Trophoblast cell (in vitro differentiated cells and primary cell): ENCODE measurements at regions not wholly inside any gene's neighbourhood (a gene's known extent, or its start where the extent isn't known, plus 50 kb on each side); places are given as distances from the start of the nearest gene placed in this dataset.
A peak's percentile ranks its signal among the peaks of the same experiment; 100 is the strongest.

Experiments used
- DNase-seq, 2 donors: peaks; one replicate each; pipeline ENCODE4 v3.0.0-alpha.2; 2016
- H2AFZ ChIP-seq: 2 replicates; pipeline ENCODE4 v1.6.1; 2013; ENCODE audit warnings: low read length, moderate library complexity, mild to moderate bottlenecking; ENCODE audit not compliant: insufficient read depth, poor library complexity
- H2AK5ac ChIP-seq: 2 replicates; pipeline ENCODE4 v1.6.1; 2013; ENCODE audit warnings: mild to moderate bottlenecking, low read length
- H2BK120ac ChIP-seq: 2 replicates; pipeline ENCODE4 v1.6.1; 2013; ENCODE audit warnings: low read length, mild to moderate bottlenecking, moderate library complexity; ENCODE audit not compliant: insufficient read depth, poor library complexity
- H2BK12ac ChIP-seq: 2 replicates; pipeline ENCODE4 v1.6.1; 2013; ENCODE audit warnings: mild to moderate bottlenecking, low read length, moderate library complexity
- H2BK5ac ChIP-seq: 2 replicates; pipeline ENCODE4 v1.6.1; 2013; ENCODE audit warnings: low read length, low read depth, moderate library complexity, mild to moderate bottlenecking; ENCODE audit not compliant: poor library complexity
- H3K14ac ChIP-seq: 2 replicates; pipeline ENCODE4 v1.6.1; 2013; ENCODE audit warnings: mild to moderate bottlenecking, low read length
- H3K18ac ChIP-seq: 2 replicates; pipeline ENCODE4 v1.6.1; 2013; ENCODE audit warnings: mild to moderate bottlenecking, low read length
- H3K23ac ChIP-seq: 2 replicates; pipeline ENCODE4 v1.6.1; 2013; ENCODE audit warnings: low read length
- H3K27ac ChIP-seq: 2 replicates; pipeline ENCODE4 v1.5.1; 2013; ENCODE audit warnings: low read depth, mild to moderate bottlenecking, inconsistent platforms, low read length, moderate library complexity
- H3K27me3 ChIP-seq: 2 replicates; pipeline ENCODE4 v1.6.1; 2013; ENCODE audit warnings: inconsistent platforms, mild to moderate bottlenecking, low read length, moderate library complexity; ENCODE audit not compliant: insufficient read depth
- H3K36me3 ChIP-seq, 2 experiments: 1 replicate in 1 of 2; 2 replicates in 1 of 2; pipeline ENCODE4 v1.6.1; 2013; ENCODE audit warnings: low read length in 2 of 2, mild to moderate bottlenecking in 2 of 2, moderate library complexity in 1 of 2; ENCODE audit not compliant: insufficient read depth in 2 of 2, control insufficient read depth in 1 of 2
- H3K4ac ChIP-seq: 2 replicates; pipeline ENCODE4 v1.6.1; 2013; ENCODE audit warnings: low read depth, mild to moderate bottlenecking, low read length, moderate library complexity
- H3K4me1 ChIP-seq, 2 experiments: 1 replicate in 1 of 2; 2 replicates in 1 of 2; pipeline ENCODE4 v1.6.1; 2013; ENCODE audit warnings: low read length in 2 of 2, mild to moderate bottlenecking in 2 of 2, moderate library complexity in 1 of 2; ENCODE audit not compliant: insufficient read depth in 2 of 2, control insufficient read depth in 1 of 2
- H3K4me2 ChIP-seq: 2 replicates; pipeline ENCODE4 v1.6.1; 2013; ENCODE audit warnings: inconsistent platforms, mild to moderate bottlenecking, low read length, moderate library complexity
- H3K4me3 ChIP-seq: 2 replicates; pipeline ENCODE4 v1.5.1; 2013; ENCODE audit warnings: mild to moderate bottlenecking, low read depth, low read length, inconsistent platforms
- H3K79me1 ChIP-seq: one replicate; pipeline ENCODE4 v1.6.1; 2013; ENCODE audit warnings: low read length
- H3K79me2 ChIP-seq: 2 replicates; pipeline ENCODE4 v1.6.1; 2013; ENCODE audit warnings: low read length, mild to moderate bottlenecking; ENCODE audit not compliant: control insufficient read depth, insufficient read depth, poor library complexity
- H3K9ac ChIP-seq: 2 replicates; pipeline ENCODE4 v1.6.1; 2013; ENCODE audit warnings: mild to moderate bottlenecking, low read length
- H3K9me3 ChIP-seq: 2 replicates; pipeline ENCODE4 v1.6.1; 2013; ENCODE audit warnings: low read depth, mild to moderate bottlenecking, control low read depth, inconsistent platforms, low read length; ENCODE audit not compliant: insufficient read depth
- H4K12ac ChIP-seq: 2 replicates; pipeline ENCODE4 v1.6.1; 2013; ENCODE audit warnings: low read depth, mild to moderate bottlenecking, low read length, moderate library complexity
- H4K8ac ChIP-seq: 2 replicates; pipeline ENCODE4 v1.6.1; 2013; ENCODE audit warnings: low read depth, mild to moderate bottlenecking, low read length, moderate library complexity
- H4K91ac ChIP-seq: one replicate; pipeline ENCODE4 v1.6.1; 2013; ENCODE audit warnings: low read depth, mild to moderate bottlenecking, low read length, moderate library complexity
- WGBS: extraction: QIAGEN DNeasy Blood & Tissue Kit; methylation state at CpG from one replicate; pipeline ENCODE4 v1.1.7; 2013; ENCODE audit warnings: missing lambda C conversion rate; ENCODE audit not compliant: insufficient read length, insufficient coverage; ENCODE audit errors: extremely low coverage; 5-methylcytosine and 5-hydroxymethylcytosine counted together

- DNase-seq, result no peak
- no peaks in the 10 kb centered on the region for H3K9me3 ChIP-seq
- H3K4ac ChIP-seq, result no peak overlapping the region
- no peak overlapping the region for H4K91ac ChIP-seq
- H2BK12ac ChIP-seq, result no peak overlapping the region
- no peak overlapping the region for H2AK5ac ChIP-seq
- no peak overlapping the region for H3K18ac ChIP-seq
- no peak overlapping the region for H3K14ac ChIP-seq
- no peaks in the 10 kb centered on the region for H3K79me2 ChIP-seq
- no peaks in the 10 kb centered on the region for H3K4me1 ChIP-seq
- no peak overlapping the region for H4K12ac ChIP-seq
- no CpG with 5 or more reads among the region's 6 CpGs for WGBS
- no peak overlapping the region for H3K23ac ChIP-seq
- H4K8ac ChIP-seq, result no peak overlapping the region
- H3K27ac ChIP-seq, result no peak overlapping the region
- no peaks in the 10 kb centered on the region for H3K27me3 ChIP-seq
- H2AFZ ChIP-seq, result no peak overlapping the region
- H3K4me3 ChIP-seq, result no peak overlapping the region
- H3K36me3 ChIP-seq, result no peaks in the 10 kb centered on the region
- H2BK120ac ChIP-seq, result no peak overlapping the region
- no peak overlapping the region for H3K9ac ChIP-seq
- no peak overlapping the region for H3K4me2 ChIP-seq
- H2BK5ac ChIP-seq, result no peak overlapping the region
- no peaks in the 10 kb centered on the region for H3K79me1 ChIP-seq
These were observed 1191.9 kb downstream of the NSUN3 start for GRCh38 chr3:95254758-95255157.

GRCh38 chr3:95265129-95265528, 1202.3 kb downstream of the NSUN3 start:
- H3K18ac ChIP-seq, result no peak overlapping the region
- H3K9ac ChIP-seq, result no peak overlapping the region
- H3K27ac ChIP-seq, result no peak overlapping the region
- H3K4me3 ChIP-seq, result no peak overlapping the region
- H3K4ac ChIP-seq, result no peak overlapping the region
- DNase-seq, result peak in 1 of 2 donors; percentile 39
- no peaks in the 10 kb centered on the region for H3K79me1 ChIP-seq
- H2BK12ac ChIP-seq, result no peak overlapping the region
- H3K36me3 ChIP-seq, result no peaks in the 10 kb centered on the region
- H4K12ac ChIP-seq, result no peak overlapping the region
- H3K4me2 ChIP-seq, result no peak overlapping the region
- H4K91ac ChIP-seq, result no peak overlapping the region
- no peaks in the 10 kb centered on the region for H3K4me1 ChIP-seq
- no peak overlapping the region for H4K8ac ChIP-seq
- H2BK120ac ChIP-seq, result no peak overlapping the region
- no peaks in the 10 kb centered on the region for H3K27me3 ChIP-seq
- no peak overlapping the region for H2BK5ac ChIP-seq
- no peaks in the 10 kb centered on the region for H3K79me2 ChIP-seq
- H3K23ac ChIP-seq, result no peak overlapping the region
- H3K9me3 ChIP-seq, result no peaks in the 10 kb centered on the region
- H2AFZ ChIP-seq, result no peak overlapping the region
- WGBS, result no CpG with 5 or more reads among the region's 3 CpGs
- H2AK5ac ChIP-seq, result no peak overlapping the region
- H3K14ac ChIP-seq, result no peak overlapping the region

GRCh38 chr3:95271395-95271794, 1208.5 kb downstream of the NSUN3 start:
- H2AFZ ChIP-seq, result no peak overlapping the region
- DNase-seq, result no peak
- no peaks in the 10 kb centered on the region for H3K9me3 ChIP-seq
- H3K79me2 ChIP-seq, result no peaks in the 10 kb centered on the region
- no peak overlapping the region for H3K23ac ChIP-seq
- WGBS, result no CpG with 5 or more reads among the region's 1 CpG
- H3K4me1 ChIP-seq, result no peaks in the 10 kb centered on the region
- no peak overlapping the region for H2BK5ac ChIP-seq
- H3K79me1 ChIP-seq, result no peaks in the 10 kb centered on the region
- H2BK12ac ChIP-seq, result no peak overlapping the region
- no peak overlapping the region for H4K12ac ChIP-seq
- H4K8ac ChIP-seq, result no peak overlapping the region
- no peak overlapping the region for H3K4me2 ChIP-seq
- no peak overlapping the region for H3K4ac ChIP-seq
- H3K9ac ChIP-seq, result no peak overlapping the region
- H3K14ac ChIP-seq, result no peak overlapping the region
- no peak overlapping the region for H3K4me3 ChIP-seq
- no peak overlapping the region for H2BK120ac ChIP-seq
- H3K27ac ChIP-seq, result no peak overlapping the region
- no peaks in the 10 kb centered on the region for H3K27me3 ChIP-seq
- no peak overlapping the region for H2AK5ac ChIP-seq
- no peak overlapping the region for H3K18ac ChIP-seq
- no peak overlapping the region for H4K91ac ChIP-seq
- H3K36me3 ChIP-seq, result no peaks in the 10 kb centered on the region

GRCh38 chr3:95272166-95272565, 1209.3 kb downstream of the NSUN3 start:
- Histone ChIP-seq H3K18ac (no peak overlapping the region), H2BK120ac (no peak overlapping the region), H2BK5ac (no peak overlapping the region), H3K4me2 (no peak overlapping the region), H3K4ac (no peak overlapping the region), H3K4me3 (no peak overlapping the region), H3K79me1 (no peaks in the 10 kb centered on the region), H3K27me3 (no peaks in the 10 kb centered on the region), H3K4me1 (no peaks in the 10 kb centered on the region), H3K27ac (no peak overlapping the region), H3K36me3 (no peaks in the 10 kb centered on the region), H3K79me2 (no peaks in the 10 kb centered on the region), H3K23ac (no peak overlapping the region), H4K91ac (no peak overlapping the region), H2AK5ac (no peak overlapping the region), H4K12ac (no peak overlapping the region), H3K9me3 (no peaks in the 10 kb centered on the region), H4K8ac (no peak overlapping the region), H2AFZ (no peak overlapping the region), H2BK12ac (no peak overlapping the region), H3K14ac (no peak overlapping the region), H3K9ac (no peak overlapping the region)
- WGBS, result no CpG with 5 or more reads among the region's 3 CpGs
- no peak for DNase-seq
